GM21825 (cell line): ENCODE measurements at regions not wholly inside any gene's neighbourhood (a gene's known extent, or its start where the extent isn't known, plus 50 kb on each side); places are given as distances from the start of the nearest gene placed in this dataset.
"Not testable (repeated sequence)": the region's sequence is repeated elsewhere in the genome, so short reads cannot be mapped to it uniquely, and the experiment has no call there.

ENCODE experiments used
- ATAC-seq: cut with Tn5 transposase; IDR thresholded peaks from one replicate; pipeline ENCODE4 v1.9.1; 2021; ENCODE audit warnings: mild to moderate bottlenecking, moderate library complexity; ENCODE audit not compliant: unreplicated experiment

GRCh38 chr13:79190932-79191331 is 215.1 kb downstream of the RBM26 start:
- ATAC-seq, result no peak

- no peak for ATAC-seq
These were observed 218.0 kb downstream of the RBM26 start for GRCh38 chr13:79187917-79188690.

GRCh38 chr13:79185580-79185979 is 220.5 kb downstream of the RBM26 start:
- ATAC-seq, result no peak

- no peak for ATAC-seq
These were observed 222.8 kb downstream of the RBM26 start for GRCh38 chr13:79183231-79183630.

DNA sequence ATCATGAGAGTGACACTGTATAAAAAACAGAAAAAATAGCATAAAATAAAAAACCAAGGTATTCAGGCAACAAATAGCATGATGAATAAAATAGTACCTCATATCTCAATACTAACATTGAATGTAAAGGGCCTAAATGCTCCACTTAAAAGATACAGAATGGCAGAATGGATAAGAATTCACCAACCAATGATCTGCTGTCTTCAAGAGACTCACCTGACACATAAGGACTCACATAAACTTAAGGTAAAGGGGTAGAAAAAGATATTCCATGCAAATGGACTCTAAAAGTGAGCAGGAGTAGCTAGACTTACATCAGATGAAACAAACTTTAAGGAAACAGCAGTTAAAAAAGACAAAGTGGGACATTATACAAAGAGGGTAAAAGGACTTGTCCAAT is 232.4 kb downstream of the RBM26 start:
- ATAC-seq, result not testable (repeated sequence)

DNA sequence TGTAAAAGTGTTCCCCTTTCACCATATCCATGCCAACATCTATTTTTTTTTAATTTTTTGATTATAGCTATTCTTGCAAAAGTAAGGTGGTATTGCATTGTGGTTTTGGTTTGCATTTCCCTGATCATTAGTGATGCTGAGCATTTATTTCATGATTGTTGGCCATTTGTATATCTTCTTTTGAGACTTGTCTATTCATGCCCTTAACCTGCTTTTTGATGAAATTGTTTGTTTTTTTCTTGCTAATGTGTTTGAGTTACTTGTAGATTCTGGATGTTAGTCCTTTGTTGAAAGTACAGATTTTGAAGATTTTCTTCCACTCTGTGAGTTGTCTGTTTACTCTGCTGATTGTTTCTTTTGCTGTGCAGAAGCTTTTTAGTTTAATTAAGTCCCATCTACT is 233.1 kb downstream of the RBM26 start:
- ATAC-seq, result not testable (repeated sequence)

DNA sequence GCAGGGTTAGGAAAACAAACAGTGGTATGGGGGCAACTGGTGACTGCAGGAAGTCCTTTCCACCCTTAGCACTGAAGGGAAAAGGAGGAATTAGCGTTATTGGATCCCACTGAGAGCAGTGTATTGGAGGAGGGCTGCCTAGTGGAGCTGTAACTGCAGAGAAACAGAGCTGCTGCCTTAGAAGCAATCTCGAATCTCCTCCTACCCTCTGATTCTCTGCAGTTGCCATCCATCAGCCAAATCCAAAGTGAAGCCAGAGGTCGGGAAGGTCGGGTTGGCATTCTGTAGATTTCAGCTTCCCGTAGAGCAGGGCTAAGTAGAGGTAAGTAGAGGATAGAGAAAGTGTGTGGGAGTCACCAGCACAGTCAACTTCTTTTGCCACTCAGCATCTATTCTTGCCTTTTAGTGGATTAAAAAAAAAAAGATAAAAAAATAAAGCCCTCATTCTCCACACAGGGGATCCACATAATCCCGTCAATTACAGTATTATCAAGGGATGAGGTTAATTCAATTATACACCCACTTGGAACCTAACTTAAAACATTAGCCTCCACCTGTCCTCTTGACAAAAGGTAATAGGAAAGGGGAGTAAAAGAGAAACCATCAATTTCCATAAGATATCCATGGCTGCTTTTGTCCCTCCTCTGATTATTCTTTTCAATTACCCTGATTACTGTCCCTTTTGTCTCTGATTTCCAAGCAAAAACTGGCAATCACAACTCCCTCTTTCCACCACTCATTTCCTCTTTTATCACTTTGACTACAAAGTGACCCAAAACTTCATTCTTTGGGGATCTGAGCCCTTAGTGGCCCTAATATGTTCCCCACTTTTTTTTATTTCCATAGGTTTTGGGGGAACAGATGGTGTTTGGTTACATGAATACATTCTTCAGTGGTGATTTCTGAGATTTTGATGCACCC is 234.7 kb downstream of the RBM26 start:
- ATAC-seq, result no peak

- no peak for ATAC-seq
These were observed 245.2 kb downstream of the RBM26 start for GRCh38 chr13:79160818-79161217.

DNA sequence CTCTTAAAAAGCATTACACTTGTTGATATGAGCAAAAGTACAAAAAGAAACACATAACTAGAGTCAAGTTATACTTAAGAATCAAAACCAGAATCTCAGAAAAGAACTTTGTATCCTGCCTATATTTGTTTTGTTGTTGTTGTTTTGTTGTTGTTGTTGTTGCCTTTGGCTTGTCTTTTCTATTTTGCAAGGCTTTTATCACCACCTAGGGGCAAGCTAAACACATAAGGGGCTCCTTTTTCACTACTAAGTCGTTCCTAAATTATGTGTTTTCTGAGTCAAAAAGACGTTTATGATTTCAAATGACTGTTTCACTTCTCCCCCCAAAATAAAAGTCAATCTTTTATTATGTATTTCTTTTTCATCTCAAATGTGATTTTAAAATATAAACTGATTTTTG is 250.2 kb downstream of the RBM26 start:
- ATAC-seq, result no peak

GRCh38 chr13:79149210-79149609 is 256.8 kb downstream of the RBM26 start:
- ATAC-seq, result no peak

DNA sequence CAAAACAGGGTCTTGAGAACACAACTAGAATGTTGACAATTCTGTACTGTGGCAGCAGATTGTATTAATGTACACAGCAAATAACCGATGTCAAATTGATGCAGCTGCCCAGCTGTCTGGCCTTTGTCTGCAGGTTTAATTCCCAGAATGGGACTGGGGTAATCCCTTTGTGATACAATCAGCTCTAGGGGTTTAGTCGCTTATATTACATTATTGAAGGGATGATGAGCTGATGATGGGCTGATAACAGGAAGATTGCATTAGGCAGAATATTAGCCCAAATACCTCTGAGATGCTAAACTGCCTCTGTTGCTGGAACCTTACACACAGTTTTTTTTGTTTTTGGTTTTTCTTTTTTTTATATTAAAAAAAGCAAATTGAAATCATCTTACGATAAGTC is 265.0 kb downstream of the RBM26 start:
- ATAC-seq, result no peak

- ATAC-seq, result no peak
These were observed 277.9 kb downstream of the RBM26 start for GRCh38 chr13:79128158-79128557.

DNA sequence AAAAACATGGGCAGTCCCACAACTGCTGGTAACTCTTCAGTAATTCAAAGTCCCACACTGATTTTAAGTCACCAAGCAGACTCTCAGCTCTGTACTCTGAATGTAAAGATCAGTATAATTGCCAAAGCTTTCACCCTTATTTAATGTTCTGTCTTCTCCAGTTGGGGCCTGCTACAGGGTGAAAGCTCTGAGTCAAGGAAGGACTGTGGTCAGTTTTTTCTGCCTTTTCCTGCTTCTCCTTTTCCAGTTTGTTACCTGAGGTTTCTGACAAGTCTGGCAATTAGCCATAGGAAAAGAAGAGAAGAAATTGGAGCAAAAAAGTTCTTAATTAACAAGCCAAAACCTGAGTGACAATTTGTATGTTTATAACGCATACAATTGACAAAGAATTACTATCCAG is 279.3 kb downstream of the RBM26 start:
- ATAC-seq, result no peak

DNA sequence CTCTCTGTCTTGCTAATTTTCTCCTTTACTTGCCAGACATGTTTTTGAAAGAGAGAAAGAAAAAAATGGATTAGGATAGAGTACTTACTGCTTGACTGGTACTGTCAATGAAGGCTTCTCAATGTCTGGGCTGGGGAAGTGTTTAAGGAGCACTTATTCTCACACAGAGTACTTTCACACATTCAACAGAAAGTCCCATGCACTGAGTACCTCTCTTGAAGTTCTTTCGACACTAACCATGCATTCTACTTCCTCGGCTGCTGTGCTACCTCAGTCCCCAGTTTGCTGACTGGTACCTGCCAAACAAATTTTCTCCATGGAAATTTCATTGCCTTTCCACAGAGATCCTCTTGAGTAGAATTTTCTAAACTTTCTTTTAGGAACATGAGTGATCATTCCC is 281.9 kb downstream of the RBM26 start:
- no peak for ATAC-seq

DNA sequence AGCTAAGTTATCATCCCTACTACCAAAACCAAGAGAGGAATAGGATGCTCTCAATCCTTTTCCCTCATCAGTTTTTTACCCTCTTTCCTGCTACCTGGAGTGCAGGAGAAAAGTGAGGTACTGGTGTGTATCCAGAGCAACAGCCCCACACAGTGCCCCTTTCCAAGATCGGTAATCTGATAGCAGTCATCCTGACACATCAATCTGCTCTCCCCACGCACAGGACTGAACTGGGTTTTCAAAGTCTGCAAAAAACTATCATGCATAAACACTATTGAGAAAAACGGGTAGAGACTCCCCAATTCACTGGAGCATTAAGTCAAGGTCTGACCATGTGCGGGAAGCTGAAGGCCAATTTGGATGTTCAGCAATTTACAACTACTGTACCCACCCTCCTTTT is 284.8 kb downstream of the RBM26 start:
- no peak for ATAC-seq

DNA sequence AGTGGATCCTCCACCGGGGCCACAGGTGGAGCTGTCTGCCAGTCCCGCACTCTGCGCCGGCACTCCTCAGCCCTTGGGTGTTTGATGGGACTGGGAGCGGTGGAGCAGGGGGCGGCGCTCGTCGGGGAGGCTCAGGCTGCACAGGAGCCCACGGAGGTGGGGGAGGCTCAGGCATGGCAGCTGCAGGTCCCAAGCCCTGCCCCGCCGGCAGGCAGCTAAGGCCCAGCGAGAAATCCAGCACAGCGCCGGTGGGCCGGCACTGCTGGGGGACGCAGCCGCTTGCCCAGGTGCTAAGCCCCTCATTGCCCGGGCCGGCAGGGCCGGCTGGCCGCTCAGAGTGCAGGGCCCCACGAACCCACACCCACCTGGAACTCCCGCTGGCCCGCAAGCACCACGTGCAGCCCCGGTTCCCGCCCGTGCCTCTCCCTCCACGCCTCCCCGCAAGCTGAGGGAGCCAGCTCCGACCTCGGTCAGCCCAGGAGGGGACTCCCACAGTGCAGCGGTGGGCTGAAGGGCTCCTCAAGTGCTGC is 286.4 kb downstream of the RBM26 start:
- ATAC-seq, result no peak

DNA sequence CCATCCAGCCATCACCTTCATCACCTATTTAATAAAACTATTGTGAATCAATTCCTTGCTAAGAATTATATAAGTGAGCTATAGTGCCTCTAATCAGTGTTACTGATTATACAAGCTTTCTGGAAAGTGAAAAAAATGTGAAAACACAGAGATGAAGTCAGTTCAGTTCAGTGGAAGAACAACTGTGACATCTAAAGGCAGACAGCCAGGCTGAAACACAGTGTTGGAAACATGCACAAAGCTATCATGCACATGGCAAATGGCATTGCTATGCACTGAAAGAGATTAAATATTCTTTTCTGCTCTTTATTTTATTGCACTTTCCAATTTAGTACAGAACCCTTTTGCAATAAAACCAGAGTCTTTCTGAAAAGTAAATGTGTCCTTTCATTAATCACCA is 294.0 kb downstream of the RBM26 start:
- ATAC-seq, result no peak

GRCh38 chr13:79108914-79109643 is 297.0 kb downstream of the RBM26 start:
- ATAC-seq, result peak; percentile 53

DNA sequence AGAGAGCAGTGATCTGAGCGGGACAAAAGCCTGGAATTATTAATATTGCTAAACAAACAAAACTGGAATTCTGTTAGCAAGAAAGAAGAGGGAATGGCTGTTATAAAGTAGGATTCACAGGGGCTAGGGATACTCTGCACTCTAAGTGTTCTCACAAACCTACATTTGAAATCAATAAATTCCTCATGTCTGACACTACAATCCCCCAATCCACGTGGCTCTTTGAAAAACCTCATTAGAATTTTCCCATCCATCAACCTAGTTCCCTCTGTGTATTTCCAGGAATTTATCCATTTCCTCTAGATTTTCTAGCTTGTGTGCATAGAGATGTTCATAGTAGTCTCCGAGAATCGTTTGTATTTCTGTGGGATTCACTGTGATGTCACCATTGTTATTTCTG is 307.5 kb downstream of the RBM26 start:
- ATAC-seq, result no peak

- no peak for ATAC-seq
These were observed 308.9 kb downstream of the RBM26 start for GRCh38 chr13:79097201-79097600.

DNA sequence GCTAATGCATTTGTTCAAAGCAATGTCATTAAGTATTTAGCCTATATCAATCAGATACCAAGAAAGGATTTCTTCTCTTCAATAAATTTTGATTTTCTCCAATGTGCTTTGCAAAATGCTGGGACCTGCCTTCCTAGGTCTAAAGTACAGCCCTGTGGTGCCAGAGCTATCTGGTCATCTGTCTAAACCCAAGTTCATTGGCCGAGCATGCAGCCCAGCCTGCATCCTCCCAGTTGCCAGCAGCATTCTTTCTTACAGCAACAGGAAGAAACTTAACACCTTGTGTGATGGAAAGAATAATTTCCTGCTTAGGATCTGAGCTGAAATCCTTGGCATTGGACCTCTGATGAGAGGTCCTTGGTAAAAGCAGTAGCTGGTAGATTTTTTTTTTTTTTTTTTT is 310.0 kb downstream of the RBM26 start:
- no peak for ATAC-seq
